ENCODE measurements at regions not wholly inside any gene's neighbourhood (a gene's known extent, or its start where the extent isn't known, plus 50 kb on each side); places are given as distances from the start of the nearest gene placed in this dataset.

DNA sequence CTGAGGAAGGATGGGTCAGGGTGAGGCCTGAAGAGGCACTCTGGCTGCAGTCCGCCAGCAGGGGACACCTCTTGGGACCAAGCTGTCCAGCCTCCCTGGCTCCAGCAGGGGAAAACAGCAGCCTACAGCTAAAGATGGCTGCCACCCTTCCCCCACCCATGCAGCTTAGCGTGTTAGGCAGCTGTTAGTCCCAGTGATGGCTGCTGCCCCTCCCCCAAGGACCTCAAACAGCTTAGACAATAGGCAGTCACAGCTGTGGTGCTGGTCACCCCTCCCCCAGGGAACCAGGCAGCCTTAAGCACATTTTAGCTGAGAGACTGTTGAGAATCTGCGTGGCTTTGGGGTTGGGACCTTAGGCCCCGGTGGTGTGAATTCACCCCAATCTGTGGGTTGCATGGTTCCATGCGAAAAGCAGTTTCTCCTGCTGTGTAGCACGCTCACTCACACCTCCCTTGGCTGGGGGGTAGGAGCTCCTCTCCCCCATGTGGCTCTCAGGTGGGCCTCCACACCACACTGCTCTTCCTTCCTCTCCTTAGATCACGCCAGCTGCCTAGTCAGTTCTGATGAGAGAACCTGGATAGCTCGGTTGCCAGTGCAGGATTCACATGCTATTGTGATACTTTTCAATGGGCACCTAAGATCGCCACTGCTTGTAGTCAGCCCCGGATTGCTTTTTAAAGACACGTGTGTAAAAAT is 140.5 kb upstream of the CADPS start (continued):
- TF ChIP-seq ZNF263 (CRISPR knock-in tag; IDR thresholded peaks at IDR 0.05; ENCODE audit: low read depth) (no peak), EMX1 (CRISPR knock-in tag; IDR thresholded peaks at IDR 0.05) (no peak), ESRRA (CRISPR knock-in tag; IDR thresholded peaks at IDR 0.05; ENCODE audit: borderline replicate concordance) (no peak), SP1 (CRISPR knock-in tag; conservative IDR thresholded peaks at IDR 0.05) (peak; percentile 67), FOXJ3 (CRISPR knock-in tag; IDR thresholded peaks at IDR 0.05; ENCODE audit: borderline replicate concordance) (no peak), PRRX2 (CRISPR knock-in tag; IDR thresholded peaks at IDR 0.05) (no peak), RORB (CRISPR knock-in tag; IDR thresholded peaks at IDR 0.05) (no peak)
- TF ChIP-seq, protein P1, sequence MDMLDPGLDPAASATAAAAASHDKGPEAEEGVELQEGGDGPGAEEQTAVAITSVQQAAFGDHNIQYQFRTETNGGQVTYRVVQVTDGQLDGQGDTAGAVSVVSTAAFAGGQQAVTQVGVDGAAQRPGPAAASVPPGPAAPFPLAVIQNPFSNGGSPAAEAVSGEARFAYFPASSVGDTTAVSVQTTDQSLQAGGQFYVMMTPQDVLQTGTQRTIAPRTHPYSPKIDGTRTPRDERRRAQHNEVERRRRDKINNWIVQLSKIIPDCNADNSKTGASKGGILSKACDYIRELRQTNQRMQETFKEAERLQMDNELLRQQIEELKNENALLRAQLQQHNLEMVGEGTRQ (CRISPR knock-in tag; IDR thresholded peaks at IDR 0.05), result peak; percentile 43; the same call in 1 of the 2 replicates
- TF ChIP-seq, protein P2, sequence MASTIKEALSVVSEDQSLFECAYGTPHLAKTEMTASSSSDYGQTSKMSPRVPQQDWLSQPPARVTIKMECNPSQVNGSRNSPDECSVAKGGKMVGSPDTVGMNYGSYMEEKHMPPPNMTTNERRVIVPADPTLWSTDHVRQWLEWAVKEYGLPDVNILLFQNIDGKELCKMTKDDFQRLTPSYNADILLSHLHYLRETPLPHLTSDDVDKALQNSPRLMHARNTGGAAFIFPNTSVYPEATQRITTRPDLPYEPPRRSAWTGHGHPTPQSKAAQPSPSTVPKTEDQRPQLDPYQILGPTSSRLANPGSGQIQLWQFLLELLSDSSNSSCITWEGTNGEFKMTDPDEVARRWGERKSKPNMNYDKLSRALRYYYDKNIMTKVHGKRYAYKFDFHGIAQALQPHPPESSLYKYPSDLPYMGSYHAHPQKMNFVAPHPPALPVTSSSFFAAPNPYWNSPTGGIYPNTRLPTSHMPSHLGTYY (CRISPR knock-in tag; IDR thresholded peaks at IDR 0.05), result no peak
- TF ChIP-seq, protein P3, sequence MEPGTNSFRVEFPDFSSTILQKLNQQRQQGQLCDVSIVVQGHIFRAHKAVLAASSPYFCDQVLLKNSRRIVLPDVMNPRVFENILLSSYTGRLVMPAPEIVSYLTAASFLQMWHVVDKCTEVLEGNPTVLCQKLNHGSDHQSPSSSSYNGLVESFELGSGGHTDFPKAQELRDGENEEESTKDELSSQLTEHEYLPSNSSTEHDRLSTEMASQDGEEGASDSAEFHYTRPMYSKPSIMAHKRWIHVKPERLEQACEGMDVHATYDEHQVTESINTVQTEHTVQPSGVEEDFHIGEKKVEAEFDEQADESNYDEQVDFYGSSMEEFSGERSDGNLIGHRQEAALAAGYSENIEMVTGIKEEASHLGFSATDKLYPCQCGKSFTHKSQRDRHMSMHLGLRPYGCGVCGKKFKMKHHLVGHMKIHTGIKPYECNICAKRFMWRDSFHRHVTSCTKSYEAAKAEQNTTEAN (CRISPR knock-in tag; IDR thresholded peaks at IDR 0.05), result peak; percentile 83; the same call in 1 of the 2 replicates
- TF ChIP-seq, protein P4, sequence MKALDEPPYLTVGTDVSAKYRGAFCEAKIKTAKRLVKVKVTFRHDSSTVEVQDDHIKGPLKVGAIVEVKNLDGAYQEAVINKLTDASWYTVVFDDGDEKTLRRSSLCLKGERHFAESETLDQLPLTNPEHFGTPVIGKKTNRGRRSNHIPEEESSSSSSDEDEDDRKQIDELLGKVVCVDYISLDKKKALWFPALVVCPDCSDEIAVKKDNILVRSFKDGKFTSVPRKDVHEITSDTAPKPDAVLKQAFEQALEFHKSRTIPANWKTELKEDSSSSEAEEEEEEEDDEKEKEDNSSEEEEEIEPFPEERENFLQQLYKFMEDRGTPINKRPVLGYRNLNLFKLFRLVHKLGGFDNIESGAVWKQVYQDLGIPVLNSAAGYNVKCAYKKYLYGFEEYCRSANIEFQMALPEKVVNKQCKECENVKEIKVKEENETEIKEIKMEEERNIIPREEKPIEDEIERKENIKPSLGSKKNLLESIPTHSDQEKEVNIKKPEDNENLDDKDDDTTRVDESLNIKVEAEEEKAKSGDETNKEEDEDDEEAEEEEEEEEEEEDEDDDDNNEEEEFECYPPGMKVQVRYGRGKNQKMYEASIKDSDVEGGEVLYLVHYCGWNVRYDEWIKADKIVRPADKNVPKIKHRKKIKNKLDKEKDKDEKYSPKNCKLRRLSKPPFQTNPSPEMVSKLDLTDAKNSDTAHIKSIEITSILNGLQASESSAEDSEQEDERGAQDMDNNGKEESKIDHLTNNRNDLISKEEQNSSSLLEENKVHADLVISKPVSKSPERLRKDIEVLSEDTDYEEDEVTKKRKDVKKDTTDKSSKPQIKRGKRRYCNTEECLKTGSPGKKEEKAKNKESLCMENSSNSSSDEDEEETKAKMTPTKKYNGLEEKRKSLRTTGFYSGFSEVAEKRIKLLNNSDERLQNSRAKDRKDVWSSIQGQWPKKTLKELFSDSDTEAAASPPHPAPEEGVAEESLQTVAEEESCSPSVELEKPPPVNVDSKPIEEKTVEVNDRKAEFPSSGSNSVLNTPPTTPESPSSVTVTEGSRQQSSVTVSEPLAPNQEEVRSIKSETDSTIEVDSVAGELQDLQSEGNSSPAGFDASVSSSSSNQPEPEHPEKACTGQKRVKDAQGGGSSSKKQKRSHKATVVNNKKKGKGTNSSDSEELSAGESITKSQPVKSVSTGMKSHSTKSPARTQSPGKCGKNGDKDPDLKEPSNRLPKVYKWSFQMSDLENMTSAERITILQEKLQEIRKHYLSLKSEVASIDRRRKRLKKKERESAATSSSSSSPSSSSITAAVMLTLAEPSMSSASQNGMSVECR (CRISPR knock-in tag; IDR thresholded peaks at IDR 0.05; ENCODE audit: borderline replicate concordance), result 0 out of 2 replicates have a peak, but pooled peaks have one; percentile 22

DNA sequence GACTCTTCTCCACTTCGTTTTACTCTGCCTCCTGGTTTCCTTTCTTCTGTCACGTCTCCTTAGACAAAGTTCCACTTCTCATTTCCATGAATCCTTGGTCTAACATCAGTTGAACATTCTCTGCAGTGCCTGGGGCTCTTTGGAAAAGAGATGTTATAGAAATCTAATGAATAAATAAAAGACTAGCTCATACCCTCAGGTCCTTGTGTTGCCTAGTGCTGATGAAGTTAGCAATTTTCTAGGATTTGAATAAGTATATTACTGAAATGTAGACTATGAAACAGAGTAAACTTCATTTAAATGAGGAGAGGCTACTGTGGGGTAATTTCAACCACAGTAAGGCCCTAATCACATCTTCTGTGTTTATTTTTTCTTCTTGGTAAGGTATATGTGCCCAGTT is 146.9 kb upstream of the CADPS start:
- H3K4me1 Mint-ChIP-seq, result peaks cover 6% of the 10 kb centered on the region; the same call in 1 of the 2 replicates
- no peak for ATAC-seq
- peaks cover 18% of the 10 kb centered on the region for H3K9me3 Mint-ChIP-seq
- CTCF ChIA-PET, result no interaction called here
- TF ChIP-seq NR2C2 (CRISPR knock-in tag; IDR thresholded peaks at IDR 0.05), result no peak
- no peak for TF ChIP-seq IRF2 (CRISPR knock-in tag; IDR thresholded peaks at IDR 0.05; ENCODE audit: borderline replicate concordance, low read depth)
- TF ChIP-seq ZNF396 (CRISPR knock-in tag; IDR thresholded peaks at IDR 0.05; ENCODE audit: borderline replicate concordance), result no peak
- TF ChIP-seq SOX15 (CRISPR knock-in tag; IDR thresholded peaks at IDR 0.05), result no peak
- POLR2A ChIA-PET, result no interaction called here
- H3K27me3 Mint-ChIP-seq (ENCODE audit: low read depth), result no peaks in the 10 kb centered on the region
- DNase-seq (ENCODE audit: low spot score), result no peak
- H3K4me3 Mint-ChIP-seq, result no peak overlapping the region
- no peak overlapping the region for H3K27ac Mint-ChIP-seq
- peaks cover 21% of the 10 kb centered on the region for H3K36me3 Mint-ChIP-seq

DNA sequence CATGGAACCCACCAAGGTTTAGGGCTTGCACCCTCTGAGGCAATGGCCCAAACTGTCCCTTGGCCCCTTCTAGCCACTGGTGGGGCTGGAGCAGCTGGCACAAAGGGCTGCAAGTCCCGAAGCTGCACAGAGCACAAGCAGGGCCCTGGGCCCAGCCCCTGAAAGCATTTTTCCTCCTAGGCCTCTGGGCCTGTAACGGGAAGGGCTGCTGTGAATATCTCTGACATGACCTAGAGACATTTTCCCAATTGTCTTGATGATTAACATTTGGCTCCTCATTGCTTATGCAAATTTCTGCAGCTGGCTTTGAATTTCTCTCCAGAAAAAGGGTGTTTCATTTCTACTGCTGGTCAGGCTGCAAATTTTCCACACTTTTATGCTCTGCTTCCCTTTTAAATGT is 151.5 kb upstream of the CADPS start:
- Mint-ChIP-seq H3K36me3 (peaks cover 22% of the 10 kb centered on the region), H3K9me3 (peaks cover 25% of the 10 kb centered on the region), H3K4me3 (no peak overlapping the region), H3K27ac (no peak overlapping the region), H3K27me3 (ENCODE audit: low read depth) (no peaks in the 10 kb centered on the region), H3K4me1 (peaks cover 14% of the 10 kb centered on the region)
- ChIA-PET CTCF (no interaction called here), POLR2A (no interaction called here)
- ATAC-seq, result no peak
- DNase-seq (ENCODE audit: low spot score), result no peak
- no peak for TF ChIP-seq ZNF263 (CRISPR knock-in tag; IDR thresholded peaks at IDR 0.05; ENCODE audit: low read depth)
- TF ChIP-seq SP1 (CRISPR knock-in tag; conservative IDR thresholded peaks at IDR 0.05), result no peak
- no peak for TF ChIP-seq PRRX2 (CRISPR knock-in tag; IDR thresholded peaks at IDR 0.05)
- no peak for TF ChIP-seq NFATC4 (CRISPR knock-in tag; IDR thresholded peaks at IDR 0.05)
- TF ChIP-seq FOXJ3 (CRISPR knock-in tag; IDR thresholded peaks at IDR 0.05; ENCODE audit: borderline replicate concordance), result no peak
- TF ChIP-seq, protein P5, sequence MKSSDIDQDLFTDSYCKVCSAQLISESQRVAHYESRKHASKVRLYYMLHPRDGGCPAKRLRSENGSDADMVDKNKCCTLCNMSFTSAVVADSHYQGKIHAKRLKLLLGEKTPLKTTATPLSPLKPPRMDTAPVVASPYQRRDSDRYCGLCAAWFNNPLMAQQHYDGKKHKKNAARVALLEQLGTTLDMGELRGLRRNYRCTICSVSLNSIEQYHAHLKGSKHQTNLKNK (CRISPR knock-in tag; IDR thresholded peaks at IDR 0.05), result no peak
- TF ChIP-seq SMAD4 (CRISPR knock-in tag; IDR thresholded peaks at IDR 0.05), result no peak
- no peak for TF ChIP-seq MXD4 (CRISPR knock-in tag; IDR thresholded peaks at IDR 0.05; ENCODE audit: borderline replicate concordance)
- no peak for TF ChIP-seq ZNF121 (CRISPR knock-in tag; IDR thresholded peaks at IDR 0.05)
- TF ChIP-seq, protein P6, sequence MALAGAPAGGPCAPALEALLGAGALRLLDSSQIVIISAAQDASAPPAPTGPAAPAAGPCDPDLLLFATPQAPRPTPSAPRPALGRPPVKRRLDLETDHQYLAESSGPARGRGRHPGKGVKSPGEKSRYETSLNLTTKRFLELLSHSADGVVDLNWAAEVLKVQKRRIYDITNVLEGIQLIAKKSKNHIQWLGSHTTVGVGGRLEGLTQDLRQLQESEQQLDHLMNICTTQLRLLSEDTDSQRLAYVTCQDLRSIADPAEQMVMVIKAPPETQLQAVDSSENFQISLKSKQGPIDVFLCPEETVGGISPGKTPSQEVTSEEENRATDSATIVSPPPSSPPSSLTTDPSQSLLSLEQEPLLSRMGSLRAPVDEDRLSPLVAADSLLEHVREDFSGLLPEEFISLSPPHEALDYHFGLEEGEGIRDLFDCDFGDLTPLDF (CRISPR knock-in tag; IDR thresholded peaks at IDR 0.05), result no peak
- no peak for TF ChIP-seq ZNF423 (CRISPR knock-in tag; IDR thresholded peaks at IDR 0.05)
- TF ChIP-seq ETV6 (CRISPR knock-in tag; IDR thresholded peaks at IDR 0.05), result no peak
- no peak for TF ChIP-seq GRHL2 (CRISPR knock-in tag; IDR thresholded peaks at IDR 0.05; ENCODE audit: insufficient replicate concordance, severe bottlenecking)
